ENCODE measurements at regions not wholly inside any gene's neighbourhood (a gene's known extent, or its start where the extent isn't known, plus 50 kb on each side); places are given as distances from the start of the nearest gene placed in this dataset.

GRCh38 chr10:128429835-128430513 lies 303.8 kb upstream of the MKI67 start:
- ATAC-seq (no peak), DNase-seq (no peak)
- H3K36me3 Mint-ChIP-seq, result no peaks in the 10 kb centered on the region
- peaks cover 1 to 30% (median 13%) of the 10 kb centered on the region in 5 donors for H3K27me3 Mint-ChIP-seq
- no peak overlapping the region for H3K27ac Mint-ChIP-seq
- H3K4me1 Mint-ChIP-seq, result no peaks in the 10 kb centered on the region
- no peak overlapping the region for H3K4me3 Mint-ChIP-seq
- H3K9me3 Mint-ChIP-seq, result peaks cover 0 to 9% (median 0%) of the 10 kb centered on the region in 9 donors
- POLR2A ChIA-PET, result no interaction called here

DNA sequence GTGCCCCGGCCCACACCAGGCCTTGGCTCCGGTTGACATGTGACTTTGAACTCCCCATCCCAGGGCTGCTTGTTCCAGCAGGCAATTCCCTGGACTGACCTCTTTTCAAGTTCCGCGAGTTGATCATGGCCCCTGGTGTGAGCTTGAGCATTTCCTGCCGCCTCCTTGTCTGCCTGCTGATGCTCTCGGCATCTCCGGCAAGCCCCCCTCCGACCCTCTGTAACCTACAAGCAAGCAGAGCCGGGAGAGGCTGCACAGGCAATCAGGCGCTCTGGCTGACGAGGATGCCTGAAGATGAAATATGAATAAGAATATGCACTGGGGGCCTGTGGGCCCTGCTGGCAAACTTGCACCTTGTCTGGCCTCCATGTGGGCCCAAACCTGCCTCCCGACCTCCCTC lies 304.9 kb upstream of the MKI67 start:
- DNase-seq (no peak), ATAC-seq (no peak)
- POLR2A ChIA-PET, result no interaction called here
- Mint-ChIP-seq H3K27me3 (peaks cover 1 to 32% (median 12%) of the 10 kb centered on the region in 5 donors), H3K36me3 (no peaks in the 10 kb centered on the region), H3K9me3 (peaks cover 0 to 9% (median 0%) of the 10 kb centered on the region in 9 donors), H3K4me1 (no peaks in the 10 kb centered on the region), H3K4me3 (no peak overlapping the region), H3K27ac (no peak overlapping the region)

- DNase-seq (no peak), ATAC-seq (no peak)
- no peak overlapping the region for H3K27ac Mint-ChIP-seq
- POLR2A ChIA-PET, result no interaction called here
- no peak overlapping the region for H3K4me3 Mint-ChIP-seq
- H3K36me3 Mint-ChIP-seq, result no peaks in the 10 kb centered on the region
- peaks cover 0 to 9% (median 0%) of the 10 kb centered on the region in 9 donors for H3K9me3 Mint-ChIP-seq
- peaks cover 1 to 32% (median 12%) of the 10 kb centered on the region in 5 donors for H3K27me3 Mint-ChIP-seq
- H3K4me1 Mint-ChIP-seq, result no peaks in the 10 kb centered on the region
Measured at GRCh38 chr10:128431506-128431905, 305.3 kb upstream of the MKI67 start.

DNA sequence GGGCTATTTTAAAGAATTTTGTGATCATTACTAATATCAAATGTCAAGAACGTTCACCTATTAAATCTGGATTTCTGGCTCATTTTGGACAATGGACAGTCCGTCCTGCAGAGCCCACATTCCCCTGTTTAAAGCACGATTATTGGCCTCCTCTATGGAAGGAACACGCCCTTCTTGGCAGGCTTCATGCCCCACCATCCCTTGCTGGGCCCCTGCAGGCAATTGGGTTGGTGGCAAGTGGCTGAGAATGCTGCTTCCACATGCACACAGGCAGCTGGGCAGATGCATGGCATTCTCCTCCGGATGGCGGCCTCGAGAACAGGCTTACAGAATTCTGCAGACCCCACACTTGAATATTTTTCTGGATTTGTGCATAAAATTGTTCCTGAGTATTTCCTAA lies 305.8 kb upstream of the MKI67 start:
- Mint-ChIP-seq H3K4me3 (no peak overlapping the region), H3K27me3 (peaks cover 3 to 35% (median 13%) of the 10 kb centered on the region in 5 donors), H3K27ac (no peak overlapping the region), H3K9me3 (peaks cover 0 to 7% (median 0%) of the 10 kb centered on the region in 9 donors), H3K4me1 (no peaks in the 10 kb centered on the region), H3K36me3 (no peaks in the 10 kb centered on the region)
- no peak for ATAC-seq
- POLR2A ChIA-PET, result no interaction called here
- no peak for DNase-seq

- peaks cover 0 to 3% (median 0%) of the 10 kb centered on the region in 9 donors for H3K9me3 Mint-ChIP-seq
- ATAC-seq, result no peak
- H3K27ac Mint-ChIP-seq, result no peak overlapping the region
- H3K4me3 Mint-ChIP-seq, result no peak overlapping the region
- DNase-seq, result no peak
- H3K4me1 Mint-ChIP-seq, result no peaks in the 10 kb centered on the region
- peaks cover 4 to 34% (median 16%) of the 10 kb centered on the region in 5 donors for H3K27me3 Mint-ChIP-seq
- H3K36me3 Mint-ChIP-seq, result no peaks in the 10 kb centered on the region
- POLR2A ChIA-PET, result no interaction called here
Measured at GRCh38 chr10:128432423-128432822, 306.2 kb upstream of the MKI67 start.

GRCh38 chr10:128435811-128436210 lies 309.6 kb upstream of the MKI67 start:
- H3K9me3 Mint-ChIP-seq, result peaks cover 0 to 2% (median 0%) of the 10 kb centered on the region in 9 donors
- H3K4me1 Mint-ChIP-seq, result no peaks in the 10 kb centered on the region
- no peak overlapping the region for H3K27ac Mint-ChIP-seq
- H3K4me3 Mint-ChIP-seq, result no peak overlapping the region
- H3K36me3 Mint-ChIP-seq, result no peaks in the 10 kb centered on the region
- POLR2A ChIA-PET, result no interaction called here
- no peak for DNase-seq
- ATAC-seq, result no peak
- H3K27me3 Mint-ChIP-seq, result peaks cover 8 to 46% (median 26%) of the 10 kb centered on the region in 5 donors

DNA sequence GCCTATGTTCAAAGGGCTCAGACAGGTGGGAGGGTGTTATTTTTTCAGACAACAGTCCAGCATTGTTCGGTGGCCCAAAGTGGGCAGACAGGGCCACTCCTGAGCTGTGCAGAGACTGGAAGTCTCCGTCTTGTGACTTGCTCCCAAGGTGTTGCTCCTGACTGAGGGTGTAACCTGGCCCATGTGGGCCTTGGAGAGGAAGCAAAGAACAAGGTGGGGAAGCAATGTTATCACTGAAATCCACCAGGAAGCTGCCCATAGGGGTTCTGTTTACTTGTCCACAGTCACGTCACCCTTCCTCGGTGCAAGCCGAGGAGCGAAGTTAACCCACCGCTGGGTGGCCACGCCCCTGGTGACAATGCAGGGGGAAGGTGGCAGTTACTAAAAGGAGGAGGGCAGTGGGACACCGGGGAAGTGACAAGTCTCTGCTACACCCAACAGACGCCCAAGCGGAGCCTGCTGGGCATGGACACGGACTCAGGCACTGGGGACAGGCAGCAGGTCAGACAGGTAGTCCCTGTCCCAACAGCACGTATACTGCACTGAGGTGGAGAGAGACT lies 311.6 kb upstream of the MKI67 start:
- POLR2A ChIA-PET, result no interaction called here
- no peak for ATAC-seq

DNA sequence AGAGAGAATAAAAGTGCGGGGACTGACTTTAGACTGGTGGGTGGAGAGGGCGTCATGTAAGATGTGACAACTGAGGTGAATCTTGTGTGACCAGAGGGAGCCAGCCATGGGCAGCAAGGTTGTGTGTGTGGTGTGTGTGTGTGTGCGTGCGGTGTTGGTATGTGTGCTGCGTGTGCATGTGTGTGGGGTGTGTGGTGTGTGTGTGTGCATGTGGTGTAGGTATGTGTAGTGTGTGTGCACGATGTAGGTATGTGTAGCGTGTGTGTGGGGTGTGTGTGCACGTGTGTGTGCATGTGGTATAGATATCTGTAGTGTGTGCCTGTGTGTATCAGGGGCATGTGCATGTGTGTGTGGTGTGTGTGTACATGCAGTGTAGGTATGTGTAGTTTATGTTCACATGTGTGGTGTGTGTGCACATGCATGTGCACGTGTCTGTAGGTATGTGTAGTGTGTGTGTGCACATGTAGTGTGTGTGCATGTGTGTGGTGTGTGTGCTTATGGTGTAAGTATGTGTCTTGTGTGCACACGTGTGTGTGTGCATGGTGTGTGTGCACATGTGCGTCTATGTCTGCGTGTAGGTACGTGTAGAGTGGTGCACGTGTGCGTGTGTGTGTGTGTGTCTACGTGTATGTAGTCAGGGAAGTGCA lies 312.3 kb upstream of the MKI67 start:
- peaks cover 0 to 6% (median 0%) of the 10 kb centered on the region in 9 donors for H3K9me3 Mint-ChIP-seq
- H3K4me3 Mint-ChIP-seq, result no peak overlapping the region
- peaks cover 10 to 63% (median 35%) of the 10 kb centered on the region in 5 donors for H3K27me3 Mint-ChIP-seq
- no peaks in the 10 kb centered on the region for H3K4me1 Mint-ChIP-seq
- DNase-seq (no peak), ATAC-seq (no peak)
- POLR2A ChIA-PET, result no interaction called here
- H3K27ac Mint-ChIP-seq, result peak overlapping the region in 2 of 10 donors; percentile 26 to 54
- no peaks in the 10 kb centered on the region for H3K36me3 Mint-ChIP-seq

More for the DNA sequence above, 311.6 kb upstream of the MKI67 start:
- Mint-ChIP-seq H3K4me1 (no peaks in the 10 kb centered on the region), H3K27me3 (peaks cover 10 to 63% (median 35%) of the 10 kb centered on the region in 5 donors), H3K9me3 (peaks cover 0 to 6% (median 0%) of the 10 kb centered on the region in 9 donors), H3K4me3 (no peak overlapping the region), H3K27ac (peak overlapping the region in 1 of 10 donors; percentile 54), H3K36me3 (no peaks in the 10 kb centered on the region)
- no peak for DNase-seq

DNA sequence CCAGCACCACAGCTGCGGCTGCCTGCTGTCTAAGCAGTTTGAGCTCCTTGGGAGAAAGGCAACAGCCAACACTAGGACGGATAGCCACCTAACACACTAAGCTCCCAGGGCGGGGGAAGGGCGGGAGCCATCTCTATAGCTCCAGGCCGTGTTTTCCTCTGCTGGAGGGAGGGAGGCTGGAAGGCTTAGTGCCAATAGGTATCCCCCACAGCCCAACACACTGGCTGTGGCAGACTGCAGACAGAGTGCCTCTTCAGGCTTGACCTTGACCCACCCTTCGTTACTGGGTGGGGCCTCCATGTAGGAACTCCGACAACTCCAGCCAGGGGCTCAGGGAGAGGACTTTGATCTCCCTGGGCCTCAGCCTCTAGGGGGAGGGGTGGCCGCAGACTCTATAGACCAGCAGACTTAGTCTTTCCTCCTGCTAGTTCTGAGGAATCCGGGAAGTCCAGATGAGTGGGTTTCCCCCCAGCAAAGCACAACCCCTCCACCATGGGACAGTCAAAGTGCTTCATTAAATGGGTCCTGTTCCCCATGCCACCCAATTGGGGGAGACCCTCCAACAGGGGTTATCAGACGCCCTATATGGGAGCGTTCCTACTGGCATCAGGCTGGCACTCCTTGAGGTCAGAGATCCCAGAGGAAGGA lies 314.4 kb upstream of the MKI67 start:
- no peak overlapping the region for H3K4me3 Mint-ChIP-seq
- DNase-seq, result no peak
- POLR2A ChIA-PET, result no interaction called here

DNA sequence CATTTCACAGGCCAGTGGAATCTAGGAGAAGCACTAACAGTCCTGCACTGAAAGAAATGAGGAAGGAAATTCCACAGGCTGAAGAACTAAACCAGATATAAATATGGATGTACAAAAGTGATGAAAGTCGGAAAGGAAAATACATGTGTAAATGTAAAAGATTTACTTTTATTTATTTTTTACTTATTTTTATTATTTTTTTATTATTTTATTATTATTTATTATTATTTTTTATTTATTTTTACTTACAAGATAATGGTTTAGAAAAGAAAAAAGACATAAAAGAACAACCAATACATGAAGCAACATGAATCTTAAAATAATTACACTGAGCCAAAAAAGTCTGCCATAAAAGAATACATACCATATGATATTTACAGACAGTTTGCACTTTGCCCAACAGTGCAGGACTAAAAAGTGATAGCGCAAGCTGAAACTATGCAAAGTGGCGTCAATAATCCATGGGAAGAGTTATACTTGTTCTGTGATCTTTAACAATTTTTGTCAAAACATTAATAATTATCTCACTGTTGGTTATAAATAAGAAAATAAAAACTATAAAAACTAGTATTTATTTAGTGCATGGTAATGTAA lies 317.8 kb upstream of the MKI67 start:
- Mint-ChIP-seq H3K27me3 (peaks cover 2 to 26% (median 9%) of the 10 kb centered on the region in 5 donors), H3K9me3 (peaks cover 0 to 6% (median 0%) of the 10 kb centered on the region in 9 donors)

More for the DNA sequence above, 314.4 kb upstream of the MKI67 start:
- Mint-ChIP-seq H3K4me1 (no peaks in the 10 kb centered on the region), H3K27ac (no peak overlapping the region), H3K27me3 (peaks cover 10 to 43% (median 25%) of the 10 kb centered on the region in 5 donors), H3K9me3 (peaks cover 0 to 6% (median 0%) of the 10 kb centered on the region in 9 donors), H3K36me3 (no peaks in the 10 kb centered on the region)
- ATAC-seq, result no peak

DNA sequence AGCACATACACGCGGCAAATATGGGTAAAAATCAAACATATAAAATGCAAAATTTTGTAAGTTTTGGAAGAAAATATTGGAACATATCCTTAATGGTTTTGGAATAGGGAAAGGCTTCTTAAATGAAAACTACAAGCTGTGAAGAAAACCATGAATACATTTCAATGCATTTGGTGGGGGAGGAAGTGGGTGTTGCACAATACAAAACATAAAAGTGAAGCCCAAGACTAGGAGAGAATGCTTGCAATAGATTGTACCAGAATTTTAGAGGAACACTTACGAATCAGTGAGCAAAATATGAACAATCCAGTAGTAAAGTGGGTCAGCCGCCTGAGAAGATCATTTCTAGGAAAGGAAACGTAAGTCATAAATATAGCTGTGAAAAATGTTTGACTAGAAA lies 322.6 kb upstream of the MKI67 start:
- H3K36me3 Mint-ChIP-seq, result no peaks in the 10 kb centered on the region
- POLR2A ChIA-PET, result no interaction called here

More for the DNA sequence above, 317.8 kb upstream of the MKI67 start:
- POLR2A ChIA-PET, result no interaction called here
- ATAC-seq (no peak), DNase-seq (no peak)
- no peak overlapping the region for H3K4me3 Mint-ChIP-seq
- H3K27ac Mint-ChIP-seq, result no peak overlapping the region
- H3K36me3 Mint-ChIP-seq, result no peaks in the 10 kb centered on the region
- no peaks in the 10 kb centered on the region for H3K4me1 Mint-ChIP-seq

GRCh38 chr10:128451879-128452278 lies 325.7 kb upstream of the MKI67 start:
- Mint-ChIP-seq H3K27me3 (peaks cover 0 to 9% (median 4%) of the 10 kb centered on the region in 5 donors), H3K36me3 (no peaks in the 10 kb centered on the region), H3K4me3 (no peak overlapping the region), H3K4me1 (no peaks in the 10 kb centered on the region), H3K27ac (no peak overlapping the region), H3K9me3 (peaks cover 0 to 2% (median 0%) of the 10 kb centered on the region in 9 donors)
- ATAC-seq (no peak), DNase-seq (no peak)
- POLR2A ChIA-PET, result no interaction called here

More for the DNA sequence above, 322.6 kb upstream of the MKI67 start:
- Mint-ChIP-seq H3K27me3 (peaks cover 0 to 9% (median 4%) of the 10 kb centered on the region in 5 donors), H3K27ac (no peak overlapping the region), H3K4me3 (no peak overlapping the region), H3K4me1 (no peaks in the 10 kb centered on the region), H3K9me3 (peaks cover 0 to 2% (median 0%) of the 10 kb centered on the region in 9 donors)
- no peak for DNase-seq
- no peak for ATAC-seq
